NCI-H2107 treated with DMSO at 0.1 percent for 48 hours (cell line): ENCODE measurements at regions not wholly inside any gene's neighbourhood (a gene's known extent, or its start where the extent isn't known, plus 50 kb on each side); places are given as distances from the start of the nearest gene placed in this dataset.
"Not testable (repeated sequence)": the region's sequence is repeated elsewhere in the genome, so short reads cannot be mapped to it uniquely, and the experiment has no call there.

Source experiments
- DNase-seq: peaks from one replicate; lab custom pipeline; 2025; ENCODE audit not compliant: unreplicated experiment; lab: John Stamatoyannopoulos, UW

GRCh38 chr21:35448876-35449599 is 399.9 kb upstream of the RUNX1 start:
- no peak for DNase-seq

- no peak for DNase-seq
Measured at GRCh38 chr21:35444391-35444790, 395.3 kb upstream of the RUNX1 start.

GRCh38 chr21:35441868-35442582 is 392.9 kb upstream of the RUNX1 start:
- DNase-seq, result no peak

GRCh38 chr21:35438643-35439404 is 389.7 kb upstream of the RUNX1 start:
- DNase-seq, result no peak

GRCh38 chr21:35437941-35438340 is 388.8 kb upstream of the RUNX1 start:
- DNase-seq, result no peak

GRCh38 chr21:35436899-35437298 is 387.8 kb upstream of the RUNX1 start:
- no peak for DNase-seq

GRCh38 chr21:35432601-35433000 is 383.5 kb upstream of the RUNX1 start:
- not testable (repeated sequence) for DNase-seq

- no peak for DNase-seq
Measured at GRCh38 chr21:35430260-35430659, 381.2 kb upstream of the RUNX1 start.

GRCh38 chr21:35428937-35429336 is 379.8 kb upstream of the RUNX1 start:
- no peak for DNase-seq

- DNase-seq, result no peak
Measured at GRCh38 chr21:35428489-35428888, 379.4 kb upstream of the RUNX1 start.

GRCh38 chr21:35428001-35428320 is 378.9 kb upstream of the RUNX1 start:
- no peak for DNase-seq

GRCh38 chr21:35427320-35428000 is 378.4 kb upstream of the RUNX1 start:
- no peak for DNase-seq

GRCh38 chr21:35426897-35427296 is 377.8 kb upstream of the RUNX1 start:
- no peak for DNase-seq

- DNase-seq, result no peak
Measured at GRCh38 chr21:35426469-35426868, 377.4 kb upstream of the RUNX1 start.

- no peak for DNase-seq
Measured at GRCh38 chr21:35424122-35424521, 375.0 kb upstream of the RUNX1 start.

- DNase-seq, result no peak
Measured at GRCh38 chr21:35423709-35424108, 374.6 kb upstream of the RUNX1 start.

GRCh38 chr21:35422011-35422410 is 372.9 kb upstream of the RUNX1 start:
- no peak for DNase-seq

- DNase-seq, result no peak
Measured at GRCh38 chr21:35421221-35421620, 372.1 kb upstream of the RUNX1 start.

- DNase-seq, result no peak
Measured at GRCh38 chr21:35420656-35421055, 371.6 kb upstream of the RUNX1 start.

- no peak for DNase-seq
Measured at GRCh38 chr21:35417762-35418161, 368.7 kb upstream of the RUNX1 start.

- DNase-seq, result no peak
Measured at GRCh38 chr21:35416866-35417489, 367.9 kb upstream of the RUNX1 start.
